ENCODE measurements at regions not wholly inside any gene's neighbourhood (a gene's known extent, or its start where the extent isn't known, plus 50 kb on each side); places are given as distances from the start of the nearest gene placed in this dataset.

GRCh38 chr2:177038787-177039484, 173.7 kb upstream of the HNRNPA3 start:
- DNase-seq: no peak

DNA sequence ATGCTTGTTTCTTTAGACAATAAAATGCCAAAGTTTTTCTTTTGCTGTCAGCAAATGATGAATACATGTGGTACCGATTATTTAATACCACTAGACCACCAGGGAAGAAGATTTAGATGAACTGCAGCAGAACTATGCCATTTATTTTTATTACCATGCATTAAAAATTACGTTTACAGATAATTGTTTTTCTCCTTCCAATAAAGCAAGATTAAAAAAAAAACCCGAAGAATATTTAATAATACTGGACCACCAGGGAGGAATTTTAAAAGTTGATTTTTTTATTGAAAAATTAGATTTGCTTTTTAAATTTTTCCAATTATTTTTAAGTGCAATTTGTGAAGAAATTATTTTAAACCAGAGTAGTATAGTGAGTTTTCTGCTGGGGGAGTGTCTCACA, 170.3 kb upstream of the HNRNPA3 start:
- no peak for DNase-seq

- DNase-seq: no peak
These were observed 167.9 kb upstream of the HNRNPA3 start for GRCh38 chr2:177044671-177045070.

DNA sequence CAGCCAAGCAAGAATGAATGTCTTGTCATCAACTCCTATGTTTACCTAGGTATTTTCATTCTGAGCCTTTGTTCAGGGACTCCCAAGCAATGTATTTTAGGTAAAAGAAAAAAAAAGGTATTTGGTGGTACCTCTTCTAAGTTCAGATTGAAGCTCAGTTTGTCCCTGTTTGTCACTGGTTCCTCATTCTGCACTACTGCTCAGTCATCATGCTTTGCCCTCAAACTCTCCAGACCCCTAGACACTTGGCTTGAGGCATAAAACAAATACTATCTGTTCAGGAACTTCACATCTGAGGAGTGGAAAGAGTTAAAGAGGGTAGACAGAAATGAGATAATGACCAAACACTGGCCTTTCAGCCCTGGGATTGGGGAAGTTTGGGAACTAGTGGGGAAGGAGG, 163.6 kb upstream of the HNRNPA3 start:
- no peak for DNase-seq

GRCh38 chr2:177051278-177051677, 161.3 kb upstream of the HNRNPA3 start:
- no peak for DNase-seq

DNA sequence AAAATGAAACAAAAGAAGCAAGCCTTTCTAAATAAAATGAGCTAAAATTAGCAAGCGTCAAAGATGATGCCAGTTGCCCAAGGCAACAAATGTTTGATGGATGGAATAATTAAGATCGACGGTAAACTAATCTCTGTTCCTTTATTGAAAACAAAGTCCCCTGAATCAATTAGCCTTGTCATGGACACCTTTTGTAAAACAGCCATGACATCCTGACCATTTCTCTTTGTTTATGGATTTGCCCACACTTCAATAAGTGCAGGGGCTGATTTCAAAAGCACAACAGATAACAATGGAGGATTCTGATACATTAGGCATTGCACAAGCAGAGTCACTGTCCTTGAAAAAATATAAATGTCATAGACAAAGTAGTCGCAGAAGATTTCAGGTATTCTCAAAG, 160.1 kb upstream of the HNRNPA3 start:
- DNase-seq: no peak

DNA sequence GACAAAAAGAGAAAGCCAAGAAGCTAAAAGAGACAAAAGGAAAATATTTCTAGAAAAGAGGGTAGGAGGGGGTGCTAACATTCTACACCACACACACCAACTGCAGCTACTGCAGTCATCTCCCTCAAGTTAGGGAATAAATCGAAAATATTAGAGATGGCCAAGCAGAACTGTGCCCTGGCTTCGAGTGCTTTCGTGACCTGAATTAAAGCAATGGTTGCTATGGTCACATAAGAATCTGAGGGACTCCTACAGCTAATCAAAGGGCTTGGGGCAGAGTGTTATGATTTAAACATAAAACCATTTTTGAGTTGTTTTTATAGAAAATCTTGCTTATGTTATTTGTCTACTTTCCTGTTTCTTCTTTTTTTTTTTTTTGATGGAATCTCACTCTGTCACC, 159.6 kb upstream of the HNRNPA3 start:
- DNase-seq: no peak

DNA sequence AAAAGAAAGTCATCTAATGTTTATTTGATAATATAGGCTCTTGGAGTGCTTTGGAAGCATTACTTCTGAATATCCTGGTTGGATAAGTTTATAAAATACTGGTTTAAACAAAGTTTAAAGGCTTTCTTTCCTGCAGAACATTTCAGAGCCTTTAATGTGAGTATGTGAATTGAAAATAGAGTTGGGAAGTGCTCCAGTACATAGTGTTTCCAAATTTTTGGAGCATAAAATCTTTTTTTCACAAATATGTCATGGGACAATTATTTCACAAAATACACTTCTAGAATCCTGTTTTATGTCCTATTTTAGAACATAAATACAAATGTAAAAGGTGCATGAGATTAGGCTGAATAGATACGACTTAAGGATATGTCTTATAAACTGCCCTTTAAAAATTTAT, 158.9 kb upstream of the HNRNPA3 start:
- no peak for DNase-seq

- DNase-seq: no peak
These were observed 156.1 kb upstream of the HNRNPA3 start for GRCh38 chr2:177056481-177056929.

DNA sequence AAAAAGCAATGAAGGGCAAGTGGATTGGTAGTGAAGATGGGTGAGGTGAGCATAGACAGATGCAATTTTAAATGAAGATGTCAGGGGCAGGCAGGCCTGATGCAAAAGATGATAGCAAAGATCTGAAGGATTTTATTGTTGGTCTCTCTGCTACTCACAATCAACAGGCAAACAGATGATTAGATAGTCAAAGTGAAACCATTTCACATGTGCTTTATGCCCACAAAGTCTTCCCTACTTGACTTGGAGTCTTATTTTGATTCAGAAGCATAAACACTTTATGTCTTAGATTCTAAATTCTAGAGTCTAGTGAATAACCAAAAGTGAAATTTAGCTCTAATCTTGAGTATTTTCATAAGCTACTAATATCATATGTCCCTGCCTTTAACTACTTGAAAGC, 153.8 kb upstream of the HNRNPA3 start:
- DNase-seq: no peak

- no peak for DNase-seq
These were observed 153.3 kb upstream of the HNRNPA3 start for GRCh38 chr2:177059293-177059692.

DNA sequence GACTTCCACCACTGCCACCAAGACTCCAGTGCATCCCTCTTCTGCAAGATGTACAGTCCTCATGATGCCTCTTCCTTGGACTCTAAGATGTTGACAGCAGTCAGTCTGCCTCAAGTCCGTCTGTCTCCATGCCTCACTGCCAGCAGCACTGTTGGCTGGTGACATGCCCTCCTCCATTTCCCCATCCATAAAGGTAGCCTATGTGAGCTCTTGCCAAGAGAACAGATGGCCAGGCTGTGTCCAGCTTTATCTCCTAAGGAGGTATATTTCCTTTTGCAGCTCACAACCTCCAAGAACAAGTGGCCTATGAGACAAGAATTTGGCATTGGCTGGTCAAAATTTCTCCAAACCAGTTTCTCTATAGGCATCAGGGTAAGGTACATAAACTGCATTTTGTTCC, 149.3 kb upstream of the HNRNPA3 start:
- DNase-seq: no peak

GRCh38 chr2:177064422-177064821, 148.2 kb upstream of the HNRNPA3 start:
- no peak for DNase-seq

DNA sequence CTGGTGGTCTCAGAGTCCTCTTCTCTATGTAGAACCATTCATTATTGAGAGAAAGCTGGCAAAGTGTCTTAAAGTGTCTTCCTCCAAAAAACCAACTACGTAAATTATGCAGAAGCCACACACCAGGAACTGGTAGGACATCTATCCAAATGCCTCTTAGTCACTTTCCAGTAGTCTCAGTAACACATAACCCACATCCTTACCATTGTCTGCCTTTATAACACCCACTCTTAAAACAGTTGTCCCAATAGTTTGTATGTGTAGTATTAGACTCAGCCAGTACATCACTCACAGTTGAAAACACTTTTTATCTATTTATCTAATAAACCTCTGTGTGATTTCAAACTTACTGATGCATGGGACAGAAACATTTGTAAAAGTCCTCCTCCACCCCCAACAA, 143.6 kb upstream of the HNRNPA3 start:
- DNase-seq: no peak

GRCh38 chr2:177072090-177072489, 140.5 kb upstream of the HNRNPA3 start:
- DNase-seq: no peak

GRCh38 chr2:177073611-177074010, 139.0 kb upstream of the HNRNPA3 start:
- DNase-seq: no peak

DNA sequence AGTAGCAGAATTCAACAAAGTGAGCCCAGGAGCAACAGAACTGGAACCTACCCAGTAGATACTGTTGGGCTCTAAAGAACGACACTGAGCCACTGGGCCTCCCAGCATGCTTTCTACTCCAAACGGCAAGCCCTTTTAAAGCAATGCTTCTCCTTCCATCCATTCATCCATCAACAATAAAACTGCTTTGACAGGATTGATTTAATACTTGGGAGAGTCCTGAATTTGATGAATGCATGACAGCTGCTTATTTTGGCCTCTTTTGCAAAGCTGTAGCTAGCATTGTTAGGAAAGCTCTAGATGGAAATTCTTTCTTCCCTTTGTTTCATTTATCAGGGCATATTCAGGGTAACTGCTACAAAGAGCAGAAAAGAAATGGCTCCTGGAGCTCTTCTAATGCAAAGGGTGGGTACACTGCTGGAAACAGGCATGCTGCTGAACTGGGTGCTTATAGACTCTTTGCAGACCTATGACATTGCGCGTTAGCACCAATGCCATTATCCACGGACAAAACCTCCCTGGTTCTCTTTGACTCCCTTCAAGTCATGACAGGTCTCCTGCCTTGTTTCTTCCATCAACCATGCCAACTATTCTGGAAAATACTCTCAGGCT, 138.4 kb upstream of the HNRNPA3 start:
- DNase-seq: no peak

DNA sequence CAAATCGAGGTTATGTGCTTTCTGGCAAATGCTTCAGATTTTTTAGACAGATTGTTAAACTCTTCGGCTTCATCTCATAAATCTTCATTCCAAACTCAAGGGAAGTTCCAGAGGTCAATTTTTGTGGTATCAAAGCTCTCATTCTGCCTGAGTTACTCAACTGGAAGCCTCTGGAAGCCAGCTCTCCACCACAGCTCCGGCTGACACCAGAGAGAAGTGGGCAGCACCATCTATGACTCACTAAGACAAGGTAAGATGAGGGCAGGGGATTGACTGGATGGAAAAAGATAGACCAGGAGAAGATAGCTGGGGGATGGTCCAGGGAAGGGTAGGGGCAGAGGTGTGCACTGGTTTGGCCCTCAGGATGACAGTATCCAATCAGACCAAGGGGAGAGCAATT, 137.3 kb upstream of the HNRNPA3 start:
- no peak for DNase-seq

- DNase-seq: no peak
These were observed 135.9 kb upstream of the HNRNPA3 start for GRCh38 chr2:177076636-177077179.

DNA sequence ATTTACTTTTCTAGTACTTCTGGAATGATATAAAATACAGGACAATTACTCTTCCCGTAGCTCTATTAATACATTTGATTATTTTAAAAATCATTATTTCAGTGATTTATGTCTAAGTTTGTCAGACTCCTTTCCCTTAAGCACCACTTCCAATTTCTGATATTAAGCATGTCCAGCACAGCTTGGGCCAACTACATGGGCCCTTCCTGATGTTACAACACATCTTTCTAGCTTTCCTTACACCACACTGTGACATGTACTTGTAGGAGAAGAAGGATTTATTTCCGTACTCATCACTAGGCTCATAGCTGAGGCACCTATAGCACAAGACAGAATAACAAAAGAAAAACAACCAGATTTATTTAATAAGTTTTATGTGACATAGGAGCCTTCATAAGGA, 134.8 kb upstream of the HNRNPA3 start:
- no peak for DNase-seq

GRCh38 chr2:177078416-177078815, 134.2 kb upstream of the HNRNPA3 start:
- no peak for DNase-seq

DNA sequence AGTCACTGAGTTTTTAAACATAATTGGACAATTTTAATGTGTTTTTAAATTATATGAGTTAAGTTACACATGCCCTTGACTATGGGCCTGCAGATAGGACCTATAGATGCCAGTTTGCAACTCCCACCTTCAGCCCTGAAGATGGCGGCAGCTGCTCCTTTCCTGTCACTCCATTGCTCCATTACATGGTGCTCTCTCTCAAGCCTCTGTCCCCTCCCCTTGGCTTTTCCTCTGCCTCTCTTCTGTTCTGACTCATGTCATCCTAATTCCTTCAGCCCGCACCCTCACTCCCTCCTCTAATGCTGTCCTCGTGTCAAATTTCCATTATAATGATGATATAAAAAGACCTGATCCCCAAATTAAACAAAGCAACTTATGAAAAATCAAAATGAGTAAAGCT, 133.7 kb upstream of the HNRNPA3 start:
- DNase-seq: no peak

DNA sequence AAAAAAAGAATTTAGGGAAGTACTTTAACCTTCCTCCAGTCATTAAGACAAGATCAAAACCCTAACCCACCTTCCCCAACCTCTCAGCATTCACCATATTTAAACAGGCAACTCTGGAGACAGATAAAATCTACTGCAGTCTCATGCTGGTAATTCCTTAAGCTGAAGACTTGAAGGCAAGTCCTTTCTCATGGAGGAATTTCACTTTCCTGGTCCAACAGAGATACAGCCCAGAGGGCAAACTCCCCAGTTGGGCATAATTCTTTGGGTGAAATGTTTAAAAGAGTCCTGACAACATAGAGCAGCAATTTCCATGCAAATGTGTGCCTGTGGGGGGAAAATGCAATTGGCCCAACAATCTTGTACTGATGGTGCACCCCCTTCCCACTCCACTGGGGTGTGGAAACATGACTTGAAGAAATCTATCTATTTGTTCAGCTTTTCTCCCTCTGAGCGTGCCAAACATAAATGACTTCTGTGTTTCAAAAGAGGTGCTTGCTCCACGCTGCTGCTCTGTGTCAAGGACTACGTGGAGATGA, 131.8 kb upstream of the HNRNPA3 start:
- no peak for DNase-seq

GRCh38 chr2:177084607-177085006, 128.0 kb upstream of the HNRNPA3 start:
- DNase-seq: no peak

Data from bone marrow (tissue), 2 donors.